IMR-90 (cell line): ENCODE measurements at regions not wholly inside any gene's neighbourhood (a gene's known extent, or its start where the extent isn't known, plus 50 kb on each side); places are given as distances from the start of the nearest gene placed in this dataset.

Experiments used
- ATAC-seq: fragments of 200-7000 bp; cut with Tn5 transposase; 2 replicates; pipeline ENCODE4 v1.9.1; 2020; ENCODE audit warnings: low read depth, mild to moderate bottlenecking, moderate library complexity
- BruUV-seq: library from RNA; stranded (reverse); fragments of 400-500 nt; replicated peaks from 2 replicates; lab custom pipeline; 2021; lab: Mats Ljungman, UMichigan
- CTCF ChIA-PET: fragments of 300-600 bp; formaldehyde crosslinking; extraction: SDS; loops from one replicate; lab custom pipeline; 2021; ENCODE audit warnings: antibody characterized with exemption; lab: Yijun Ruan, JAX
- POLR2A ChIA-PET: fragments of 300-600 bp; sonication (Branson Sonifier 250); formaldehyde crosslinking; loops from one replicate; lab custom pipeline; 2022; ENCODE audit warnings: antibody characterized with exemption; ENCODE audit not compliant: unreplicated experiment; lab: Charles Lee
- DNase-seq: peaks from one replicate; pipeline ENCODE4 v3.0.0; 2013
- H2AFZ ChIP-seq: replicated peaks from 2 replicates; pipeline ENCODE3; 2013; ENCODE audit warnings: low read length, mild to moderate bottlenecking; ENCODE audit not compliant: poor library complexity
- H2AK5ac ChIP-seq: 2 replicates; pipeline ENCODE4 v1.6.1; 2013; ENCODE audit warnings: low read depth, low read length, inconsistent platforms
- H2AK9ac ChIP-seq: replicated peaks from 2 replicates; pipeline ENCODE3; 2013; ENCODE audit warnings: mild to moderate bottlenecking, low read depth, low read length, moderate library complexity; ENCODE audit not compliant: poor library complexity
- H2BK120ac ChIP-seq: 2 replicates; pipeline ENCODE4 v1.6.1; 2013; ENCODE audit warnings: low read depth, low read length, inconsistent platforms
- H2BK15ac ChIP-seq: 3 replicates; pipeline ENCODE4 v1.6.1; 2013; ENCODE audit warnings: low read depth, low read length, inconsistent platforms
- H2BK20ac ChIP-seq: 2 replicates; pipeline ENCODE4 v1.6.1; 2013; ENCODE audit warnings: low read depth, mild to moderate bottlenecking, inconsistent platforms, low read length, moderate library complexity
- H2BK5ac ChIP-seq: 2 replicates; pipeline ENCODE4 v1.6.1; 2013; ENCODE audit warnings: mild to moderate bottlenecking, low read depth, low read length, inconsistent platforms; ENCODE audit not compliant: poor library complexity, severe bottlenecking
- H3K14ac ChIP-seq: replicated peaks from 2 replicates; pipeline ENCODE4 v1.6.1; 2013; ENCODE audit warnings: low read depth, low read length, inconsistent platforms
- H3K18ac ChIP-seq: 2 replicates; pipeline ENCODE4 v1.6.1; 2013; ENCODE audit warnings: low read depth, low read length, control low read depth
- H3K23ac ChIP-seq: 2 replicates; pipeline ENCODE4 v1.6.1; 2013; ENCODE audit warnings: low read depth, low read length, inconsistent platforms
- H3K27ac ChIP-seq: 2 replicates; pipeline ENCODE4 v1.5.1; 2013; ENCODE audit warnings: mild to moderate bottlenecking, control low read depth, low read length; ENCODE audit not compliant: insufficient read depth
- H3K27me3 ChIP-seq: 2 replicates; pipeline ENCODE4 v1.6.1; 2013; ENCODE audit warnings: low read length; ENCODE audit not compliant: control insufficient read depth, insufficient read depth
- H3K36me3 ChIP-seq: 2 replicates; pipeline ENCODE4 v1.6.1; 2013; ENCODE audit warnings: low read length, mixed read lengths; ENCODE audit not compliant: control insufficient read depth, insufficient read depth
- H3K4ac ChIP-seq: 2 replicates; pipeline ENCODE4 v1.6.1; 2013; ENCODE audit warnings: low read depth, low read length, inconsistent platforms
- H3K4me1 ChIP-seq: 2 replicates; pipeline ENCODE4 v1.6.1; 2013; ENCODE audit warnings: low read length, mixed read lengths; ENCODE audit not compliant: control insufficient read depth, insufficient read depth
- H3K4me2 ChIP-seq: 2 replicates; pipeline ENCODE4 v1.6.1; 2013; ENCODE audit warnings: low read depth, mild to moderate bottlenecking, control low read depth, low read length, moderate library complexity
- H3K4me3 ChIP-seq: 2 replicates; pipeline ENCODE4 v1.5.1; 2013; ENCODE audit warnings: low read depth, mild to moderate bottlenecking, control low read depth, low read length, moderate library complexity; ENCODE audit not compliant: insufficient read depth
- H3K56ac ChIP-seq: 2 replicates; pipeline ENCODE4 v1.6.1; 2013; ENCODE audit warnings: low read length, inconsistent platforms; ENCODE audit not compliant: insufficient read depth; ENCODE audit errors: extremely low read depth
- H3K79me1 ChIP-seq, 2 experiments: 2 replicates each; pipeline ENCODE4 v1.6.1; 2013; ENCODE audit warnings: low read length in 2 of 2, inconsistent platforms in 1 of 2, low read depth in 1 of 2
- H3K9ac ChIP-seq: 2 replicates; pipeline ENCODE4 v1.6.1; 2013; ENCODE audit warnings: low read depth, low read length, control low read depth
- H3K9me1 ChIP-seq: 2 replicates; pipeline ENCODE4 v1.6.1; 2013; ENCODE audit warnings: low read length, inconsistent platforms; ENCODE audit not compliant: insufficient read depth
- H3K9me3 ChIP-seq: 2 replicates; pipeline ENCODE4 v1.6.1; 2013; ENCODE audit warnings: low read length; ENCODE audit not compliant: control insufficient read depth, insufficient read depth
- H4K20me1 ChIP-seq: 2 replicates; pipeline ENCODE4 v1.6.1; 2013; ENCODE audit warnings: low read length, inconsistent platforms; ENCODE audit not compliant: insufficient read depth
- H4K5ac ChIP-seq: 2 replicates; pipeline ENCODE4 v1.6.1; 2013; ENCODE audit warnings: mild to moderate bottlenecking, low read depth, low read length, control low read depth
- H4K8ac ChIP-seq, 2 experiments: 2 replicates each; pipeline ENCODE4 v1.6.1; 2013; ENCODE audit warnings: low read depth in 2 of 2, low read length in 2 of 2, control low read depth in 1 of 2, inconsistent platforms in 1 of 2
- H4K91ac ChIP-seq: 2 replicates; pipeline ENCODE4 v1.6.1; 2013; ENCODE audit warnings: low read depth, low read length, inconsistent platforms; ENCODE audit not compliant: insufficient read depth
- BHLHE40 ChIP-seq: fragments of 150-350 bp; IDR thresholded peaks from 2 replicates; pipeline ENCODE4 v1.6.1; 2016; ENCODE audit warnings: mild to moderate bottlenecking, low read depth, low read length
- CEBPB ChIP-seq: IDR thresholded peaks from 2 replicates; pipeline ENCODE4 v1.6.1; 2012; ENCODE audit warnings: low read depth, low read length, improper control_type of control experiment
- CHD1 ChIP-seq: IDR thresholded peaks from 2 replicates; pipeline ENCODE4 v1.6.1; 2012; ENCODE audit warnings: low read depth, low read length, improper control_type of control experiment
- CTCF ChIP-seq: conservative IDR thresholded peaks from 2 replicates; pipeline ENCODE4 v1.5.1; 2012; ENCODE audit warnings: mild to moderate bottlenecking, low read depth, low read length, improper control_type of control experiment
- ELK1 ChIP-seq: fragments of 150-350 bp; IDR thresholded peaks from 2 replicates; pipeline ENCODE4 v1.6.1; 2016; ENCODE audit warnings: low read depth, mild to moderate bottlenecking, low read length, moderate library complexity, borderline replicate concordance
- FOS ChIP-seq: fragments of 150-350 bp; IDR thresholded peaks from 2 replicates; pipeline ENCODE4 v1.6.1; 2016; ENCODE audit warnings: low read depth, low read length
- MAZ ChIP-seq: IDR thresholded peaks from 2 replicates; pipeline ENCODE4 v1.6.1; 2012; ENCODE audit warnings: low read depth, mild to moderate bottlenecking, low read length, improper control_type of control experiment, moderate library complexity, borderline replicate concordance
- MXI1 ChIP-seq: IDR thresholded peaks from 2 replicates; pipeline ENCODE4 v1.6.1; 2012; ENCODE audit warnings: low read depth, mild to moderate bottlenecking, low read length, moderate library complexity, borderline replicate concordance
- NFE2L2 ChIP-seq: fragments of 150-350 bp; IDR thresholded peaks from 2 replicates; pipeline ENCODE4 v1.6.1; 2016; ENCODE audit warnings: low read depth, mild to moderate bottlenecking, low read length
- POLR2A ChIP-seq: IDR thresholded peaks from 2 replicates; pipeline ENCODE4 v1.6.1; 2012; ENCODE audit warnings: mild to moderate bottlenecking, low read depth, low read length
- RCOR1 ChIP-seq: IDR thresholded peaks from 2 replicates; pipeline ENCODE4 v1.6.1; 2012; ENCODE audit warnings: mild to moderate bottlenecking, low read length, improper control_type of control experiment; ENCODE audit not compliant: insufficient replicate concordance
- SMC3 ChIP-seq: fragments of 150-350 bp; IDR thresholded peaks from 2 replicates; pipeline ENCODE4 v1.6.1; 2016; ENCODE audit warnings: low read depth, mild to moderate bottlenecking, antibody characterized with exemption, low read length, moderate library complexity
- USF2 ChIP-seq: fragments of 150-350 bp; IDR thresholded peaks from 2 replicates; pipeline ENCODE4 v1.6.1; 2017; ENCODE audit warnings: mild to moderate bottlenecking, antibody characterized with exemption, low read length, low read depth
- WGBS, 2 experiments: methylation state at CpG; one replicate each; pipeline versions ENCODE4 v1.1.5 to v1.1.7; 2013; ENCODE audit warnings: missing lambda C conversion rate in 2 of 2; ENCODE audit not compliant: insufficient read length in 1 of 2; ENCODE audit errors: extremely low coverage in 2 of 2; 5-methylcytosine and 5-hydroxymethylcytosine counted together
- dilution Hi-C: fragments of 300-500 bp; cut with HindIII; formaldehyde crosslinking; loops from one replicate; pipeline ENCODE4 v1.14.3; 2018; ENCODE audit warnings: low sequenced_read_pairs; ENCODE audit not compliant: unreplicated experiment
- in situ Hi-C: fragments of 300-500 bp; cut with MboI; formaldehyde crosslinking; loops from 3 replicates; pipeline ENCODE4 v1.14.3; 2019; ENCODE audit warnings: low sequenced_read_pairs, inconsistent platforms, mixed read lengths
- intact Hi-C: fragments of 100-400 bp; cut with micrococcal nuclease; formaldehyde crosslinking; loops from 2 replicates; pipeline ENCODE4 v1.10.0; 2022

- no peak overlapping the region for H3K4me3 ChIP-seq
- H2AK5ac ChIP-seq = no peak overlapping the region
- TF ChIP-seq NFE2L2 (no peak), BHLHE40 (no peak), CEBPB (no peak), ELK1 (no peak), USF2 (no peak), CHD1 (no peak), MXI1 (no peak), SMC3 (no peak), RCOR1 (no peak), POLR2A (no peak), MAZ (no peak), CTCF (no peak), FOS (no peak)
- H3K9me3 ChIP-seq = no peaks in the 10 kb centered on the region
- H2AK9ac ChIP-seq = no peak overlapping the region
- H2AFZ ChIP-seq = no peak overlapping the region
- 20% methylated on average over 1 of the region's 5 CpGs; no CpG with 5 or more reads in 1 of the 2 experiments for WGBS, 2 experiments
- no peak overlapping the region for H3K4ac ChIP-seq
- no peak overlapping the region for H2BK5ac ChIP-seq
- dilution Hi-C loops (no loop called here), in situ Hi-C loops (no loop called here), intact Hi-C loops (no loop called here)
- H3K9me1 ChIP-seq = no peaks in the 10 kb centered on the region
- no peak overlapping the region for H3K9ac ChIP-seq
- no peak overlapping the region for H2BK120ac ChIP-seq
- no peak overlapping the region for H3K14ac ChIP-seq
- no peak for ATAC-seq
- H3K18ac ChIP-seq = no peak overlapping the region
- BruUV-seq = no TSS peak
- H3K23ac ChIP-seq = no peak overlapping the region
- no peak overlapping the region for H3K56ac ChIP-seq
- POLR2A ChIA-PET = no interaction called here
- no peak overlapping the region for H4K5ac ChIP-seq
- H3K27me3 ChIP-seq = no peaks in the 10 kb centered on the region
- no peak overlapping the region for H2BK15ac ChIP-seq
- no peak overlapping the region for H4K91ac ChIP-seq
- no peak for DNase-seq
- H3K27ac ChIP-seq = no peak overlapping the region
- H3K36me3 ChIP-seq = no peaks in the 10 kb centered on the region
- no peaks in the 10 kb centered on the region for H3K79me1 ChIP-seq
- H2BK20ac ChIP-seq = no peak overlapping the region
- H3K4me2 ChIP-seq = no peak overlapping the region
- CTCF ChIA-PET = no interaction called here
- H4K20me1 ChIP-seq = no peaks in the 10 kb centered on the region
- H3K4me1 ChIP-seq = no peaks in the 10 kb centered on the region
- H4K8ac ChIP-seq = no peak overlapping the region
Observed at GRCh38 chr20:16654858-16655535, 74.8 kb upstream of the SNRPB2 start.
